Islet of Langerhans (tissue), 1 donor: ENCODE measurements at regions not wholly inside any gene's neighbourhood (a gene's known extent, or its start where the extent isn't known, plus 50 kb on each side); places are given as distances from the start of the nearest gene placed in this dataset.

Source experiments
- FAIRE-seq: peaks from one replicate; lab custom pipeline; 2011; peaks lifted over from hg19 to GRCh38; lab: Jason Lieb, UNC

GRCh38 chr6:40937491-40937890 is 101.5 kb downstream of the UNC5CL start:
- FAIRE-seq: no peak

DNA sequence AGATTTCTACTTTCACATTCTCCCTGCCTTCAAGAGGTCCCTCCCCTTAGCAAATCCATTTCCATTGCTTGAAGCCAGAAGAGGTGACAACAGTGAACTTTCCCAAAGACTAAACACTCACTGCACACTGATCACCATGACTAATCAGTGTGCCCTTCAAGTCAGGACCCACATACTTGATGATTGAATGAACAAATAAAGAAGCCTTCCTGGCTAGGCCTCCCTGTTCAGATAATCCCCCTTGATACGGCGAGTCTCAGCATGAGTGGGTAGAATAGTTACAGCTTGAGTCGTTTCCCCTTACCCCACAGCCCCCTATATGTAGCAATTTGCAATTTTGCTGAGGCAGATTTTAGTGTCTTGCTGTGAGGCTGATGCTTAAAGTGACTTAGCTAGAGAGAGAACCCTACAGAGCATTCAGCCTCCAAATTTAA is 102.2 kb downstream of the UNC5CL start:
- FAIRE-seq: no peak

DNA sequence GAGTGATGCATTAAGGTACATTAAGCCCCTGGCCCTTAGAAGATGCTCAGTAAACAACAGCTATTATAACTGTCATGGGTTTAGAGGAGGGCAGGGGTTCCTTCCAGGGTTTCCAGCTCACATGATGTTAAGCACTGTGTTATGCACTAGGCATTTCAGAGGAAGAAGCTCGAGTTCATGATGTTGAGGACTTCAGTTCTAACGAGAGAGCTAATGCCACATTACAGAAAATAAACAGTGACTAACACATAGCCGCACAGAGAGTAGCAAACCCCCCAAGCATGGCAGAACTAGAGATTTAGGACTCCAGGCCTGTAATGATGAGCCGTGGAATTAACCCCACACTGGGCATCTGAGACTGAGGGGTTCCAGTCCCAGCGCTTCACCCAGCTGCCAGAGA is 105.2 kb downstream of the UNC5CL start:
- no peak for FAIRE-seq

- no peak for FAIRE-seq
These were observed 106.1 kb downstream of the UNC5CL start for GRCh38 chr6:40932953-40933352.

- FAIRE-seq: no peak
These were observed 106.7 kb downstream of the UNC5CL start for GRCh38 chr6:40932366-40932765.

- FAIRE-seq: no peak
These were observed 107.1 kb downstream of the UNC5CL start for GRCh38 chr6:40931931-40932330.

DNA sequence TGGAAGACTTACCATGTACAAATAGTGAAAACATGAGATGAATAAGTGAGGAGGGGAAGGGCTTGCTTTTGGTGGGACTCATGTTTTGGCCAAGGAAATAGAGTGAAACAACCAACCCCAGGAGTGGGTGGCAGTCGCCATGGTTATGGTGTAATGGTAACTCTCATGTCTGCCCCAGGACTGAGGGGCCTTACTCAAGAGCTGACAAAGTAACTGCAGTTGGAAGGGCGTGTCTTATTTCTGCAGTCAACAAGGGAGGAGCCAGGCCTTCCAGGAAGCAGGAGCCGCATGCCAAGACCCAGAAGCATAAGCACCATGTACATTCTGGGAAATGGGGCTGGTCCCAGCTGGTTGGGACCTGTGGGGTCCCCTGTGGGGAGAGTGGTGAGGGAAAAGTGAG is 108.5 kb downstream of the UNC5CL start:
- no peak for FAIRE-seq

DNA sequence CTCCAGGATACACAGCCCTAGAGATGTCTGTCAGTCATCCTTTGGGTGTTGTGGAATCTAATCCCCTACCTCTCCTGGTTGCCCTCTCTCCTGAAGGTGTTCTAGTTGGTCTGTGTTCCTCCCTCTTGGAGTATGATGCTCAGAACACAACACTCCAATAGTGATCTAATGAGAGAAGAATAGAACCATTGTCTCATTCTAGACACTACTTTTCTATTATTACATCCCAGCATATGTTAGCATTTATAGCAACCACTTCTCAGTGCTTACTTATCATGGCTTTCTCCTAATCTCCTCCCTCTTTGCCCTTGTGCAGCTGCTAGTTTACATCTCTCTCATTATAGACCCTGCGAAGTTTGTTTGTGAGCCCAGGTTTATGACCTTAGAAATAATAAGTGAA is 109.0 kb downstream of the UNC5CL start:
- no peak for FAIRE-seq

DNA sequence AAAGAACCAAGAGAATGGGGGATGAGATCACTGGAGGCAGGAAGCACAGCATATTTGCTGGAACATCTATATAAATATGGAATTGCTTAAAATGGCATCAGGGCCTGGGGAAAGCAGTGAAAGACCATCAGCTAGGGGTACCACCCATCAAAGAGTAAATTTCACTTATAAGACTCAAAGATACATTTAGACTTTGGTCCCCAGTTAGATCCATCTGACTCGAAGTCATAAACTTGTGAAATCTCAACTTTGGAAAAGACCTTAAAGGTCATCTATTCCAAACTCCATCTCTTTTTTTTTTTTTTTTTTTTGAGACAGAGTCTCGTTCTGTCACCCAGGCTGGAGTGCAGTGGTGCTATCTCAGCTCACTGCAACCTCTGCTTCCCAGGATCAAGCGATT is 109.8 kb downstream of the UNC5CL start:
- FAIRE-seq: no peak

DNA sequence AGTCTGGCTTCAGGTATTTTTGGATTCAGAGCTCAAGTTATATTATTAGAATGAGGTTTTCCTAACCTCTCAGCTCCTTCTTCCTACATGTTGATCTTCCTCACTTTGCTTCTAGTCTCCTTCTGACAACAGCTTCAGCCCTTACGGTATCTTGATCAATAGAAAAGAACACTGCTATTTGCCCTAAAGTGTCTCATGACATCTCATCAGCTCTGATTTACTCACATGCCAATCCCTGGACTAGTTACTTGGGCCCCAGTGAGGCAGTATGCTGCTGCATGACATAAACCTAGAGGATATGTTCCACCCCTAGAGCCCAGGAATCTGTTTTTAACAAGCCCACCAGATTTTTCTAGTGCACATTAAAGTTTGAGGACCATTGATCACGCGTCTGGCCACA is 110.3 kb downstream of the UNC5CL start:
- no peak for FAIRE-seq

GRCh38 chr6:40928307-40928706 is 110.7 kb downstream of the UNC5CL start:
- no peak for FAIRE-seq

DNA sequence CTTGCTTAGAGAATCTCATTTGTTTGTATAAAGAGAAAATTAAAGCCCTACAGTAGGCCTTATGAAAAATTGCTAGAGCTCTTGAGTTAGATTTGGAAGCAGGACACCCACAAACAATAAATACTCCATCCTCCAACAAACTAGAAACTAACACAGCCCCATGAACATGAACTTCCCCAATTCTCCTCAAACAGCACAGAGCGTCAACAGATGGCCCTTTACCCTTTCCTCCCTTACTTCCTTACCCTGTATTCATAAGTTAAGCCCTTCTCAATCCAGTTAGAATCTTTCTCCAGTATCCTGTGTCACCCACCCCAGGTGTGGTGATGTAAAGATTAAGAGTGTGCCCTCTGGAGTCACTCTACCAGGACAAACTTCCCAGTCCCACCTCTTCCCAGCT is 113.7 kb downstream of the UNC5CL start:
- no peak for FAIRE-seq

DNA sequence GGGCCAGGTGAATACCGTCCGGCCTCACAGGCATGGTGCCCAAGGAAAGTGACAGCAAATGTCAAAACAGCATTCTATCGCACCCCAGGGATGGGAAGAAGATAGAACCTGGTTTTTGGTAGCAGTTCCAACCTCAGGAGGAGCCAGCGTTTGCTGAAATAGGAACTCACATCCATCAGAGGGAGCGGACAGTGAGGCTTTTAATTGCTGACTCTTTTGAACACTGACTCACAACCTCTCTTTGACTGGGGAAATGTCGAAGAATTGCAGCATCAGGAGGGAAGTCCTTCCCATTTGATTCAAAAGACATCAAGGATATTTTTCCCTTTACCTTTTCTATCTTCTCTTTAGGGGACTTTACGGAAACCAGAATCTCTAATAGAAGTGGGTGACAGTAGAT is 114.2 kb downstream of the UNC5CL start:
- no peak for FAIRE-seq

- FAIRE-seq: no peak
These were observed 115.1 kb downstream of the UNC5CL start for GRCh38 chr6:40923880-40924279.

DNA sequence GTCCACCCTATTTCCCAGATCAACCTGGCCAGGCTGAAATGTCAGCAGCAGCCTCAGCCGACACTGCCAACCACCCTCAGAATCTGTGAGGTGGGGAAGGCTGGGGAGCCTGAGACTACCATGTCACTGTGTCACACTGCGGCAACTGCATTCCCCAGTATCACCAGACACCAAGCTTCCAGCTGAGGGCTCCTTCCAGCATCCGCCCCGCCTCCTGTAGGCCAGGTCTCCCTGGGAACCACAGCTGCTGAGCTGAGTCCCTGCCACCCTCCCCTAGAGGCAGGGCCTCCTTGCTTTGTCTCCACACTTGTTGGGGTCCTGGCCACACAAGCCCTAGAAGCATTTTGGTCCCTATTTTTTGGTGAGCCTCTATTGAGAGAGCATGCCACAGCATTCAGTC is 115.7 kb downstream of the UNC5CL start:
- FAIRE-seq: no peak

DNA sequence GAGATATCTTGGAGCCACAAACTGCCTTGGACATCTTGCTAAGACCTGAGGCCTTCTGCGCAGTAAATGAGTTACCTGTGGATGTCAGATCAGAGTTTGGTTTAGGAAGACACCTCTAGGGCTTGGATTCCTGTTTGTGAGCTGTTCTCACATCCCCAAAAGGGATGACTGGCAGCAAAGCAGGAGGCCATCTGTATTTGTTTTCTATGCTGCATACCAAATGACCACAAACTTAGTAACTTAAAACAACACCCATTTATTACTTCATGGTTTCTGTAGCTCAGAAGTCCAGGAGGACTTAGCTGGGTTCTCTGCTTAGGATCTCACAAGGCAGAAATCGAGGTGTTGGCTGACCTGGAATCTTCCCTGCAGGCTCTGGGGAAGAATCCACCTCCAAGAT is 116.7 kb downstream of the UNC5CL start:
- FAIRE-seq: no peak

DNA sequence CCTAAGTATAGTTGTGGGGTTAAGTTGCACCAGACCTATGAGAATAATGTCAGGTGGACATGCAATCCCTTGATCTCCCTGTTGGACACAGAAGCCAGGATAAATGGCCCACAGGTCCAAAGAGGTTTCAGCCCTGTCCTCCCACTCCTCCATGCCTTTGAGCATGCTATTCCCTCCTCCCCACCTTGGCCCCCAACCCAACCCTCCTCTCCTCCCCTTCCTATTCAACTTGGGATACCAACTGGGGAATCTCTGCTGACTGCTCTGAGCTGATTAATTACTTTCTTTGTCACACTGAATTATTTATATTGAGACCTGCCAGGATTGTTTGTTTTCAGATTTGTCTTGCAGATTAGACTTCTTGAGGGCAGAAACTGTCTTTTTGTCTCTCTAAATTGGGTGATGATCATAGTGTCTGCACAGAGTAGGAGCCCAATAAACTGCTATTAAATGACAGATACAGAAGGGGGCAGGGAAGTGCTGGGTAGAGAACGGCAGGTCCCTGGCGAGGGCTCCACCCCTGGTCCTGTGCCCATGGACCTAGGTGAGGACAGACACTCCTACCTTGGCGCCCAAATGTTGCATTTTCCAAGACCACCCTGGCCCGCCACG is 120.9 kb downstream of the UNC5CL start:
- no peak for FAIRE-seq

DNA sequence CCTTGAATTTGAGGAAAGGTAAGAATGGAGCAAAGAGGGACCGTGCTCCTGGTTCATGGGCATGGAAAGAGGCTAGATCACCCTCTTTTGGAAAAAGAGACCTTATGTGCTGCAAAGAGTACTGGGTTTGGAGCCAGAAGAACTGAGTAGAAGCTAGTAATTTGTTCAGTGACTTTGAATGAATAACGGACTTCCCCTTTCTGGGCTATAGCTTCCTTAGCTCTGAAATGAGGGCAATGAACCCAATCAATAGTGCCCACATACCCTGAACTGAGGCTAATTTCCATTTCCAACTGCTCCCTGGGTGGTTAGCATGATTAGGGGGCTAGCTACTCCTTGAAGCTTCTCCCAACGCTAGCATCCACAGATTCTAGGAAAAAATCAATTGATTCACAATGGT is 121.4 kb downstream of the UNC5CL start:
- FAIRE-seq: no peak

DNA sequence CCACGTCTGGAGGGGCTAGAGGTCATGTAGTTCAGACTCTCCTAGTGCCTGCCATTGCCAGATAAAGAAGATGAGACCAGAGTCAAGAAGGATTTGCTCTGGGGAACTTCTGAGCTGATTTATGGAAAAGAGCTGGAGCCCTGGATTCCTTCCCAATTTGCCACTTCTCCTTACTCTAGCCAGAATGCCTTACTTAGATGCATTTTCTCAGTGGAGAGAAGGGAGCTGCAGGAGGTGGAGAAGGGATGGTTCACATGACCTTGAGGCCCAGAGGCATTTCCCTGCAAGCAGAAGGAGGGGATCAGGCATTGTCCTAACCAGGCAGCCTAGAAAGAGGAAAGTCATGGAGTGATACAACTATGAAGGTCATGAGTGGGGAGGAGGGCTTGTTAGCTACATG is 122.2 kb downstream of the UNC5CL start:
- no peak for FAIRE-seq

GRCh38 chr6:40915165-40915564 is 123.9 kb downstream of the UNC5CL start:
- FAIRE-seq: no peak

DNA sequence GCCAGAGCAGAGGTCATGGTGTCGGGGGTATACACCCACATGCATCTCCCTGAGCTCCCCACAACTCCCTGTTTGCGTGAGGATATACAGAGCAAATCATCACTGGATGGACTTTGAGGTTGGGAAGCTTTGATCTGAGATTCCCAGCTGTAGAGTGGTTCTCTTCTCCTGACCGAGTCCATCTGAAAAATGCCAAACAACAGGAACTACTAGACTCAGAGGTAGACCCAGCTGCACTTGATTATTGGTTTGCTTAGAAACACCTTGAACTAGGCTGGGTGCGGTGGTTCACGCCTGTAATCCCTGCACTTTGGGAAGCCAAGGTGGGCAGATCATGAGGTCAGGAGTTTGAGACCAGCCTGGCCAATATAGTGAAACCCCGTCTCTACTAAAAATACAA is 125.0 kb downstream of the UNC5CL start:
- FAIRE-seq: no peak

DNA sequence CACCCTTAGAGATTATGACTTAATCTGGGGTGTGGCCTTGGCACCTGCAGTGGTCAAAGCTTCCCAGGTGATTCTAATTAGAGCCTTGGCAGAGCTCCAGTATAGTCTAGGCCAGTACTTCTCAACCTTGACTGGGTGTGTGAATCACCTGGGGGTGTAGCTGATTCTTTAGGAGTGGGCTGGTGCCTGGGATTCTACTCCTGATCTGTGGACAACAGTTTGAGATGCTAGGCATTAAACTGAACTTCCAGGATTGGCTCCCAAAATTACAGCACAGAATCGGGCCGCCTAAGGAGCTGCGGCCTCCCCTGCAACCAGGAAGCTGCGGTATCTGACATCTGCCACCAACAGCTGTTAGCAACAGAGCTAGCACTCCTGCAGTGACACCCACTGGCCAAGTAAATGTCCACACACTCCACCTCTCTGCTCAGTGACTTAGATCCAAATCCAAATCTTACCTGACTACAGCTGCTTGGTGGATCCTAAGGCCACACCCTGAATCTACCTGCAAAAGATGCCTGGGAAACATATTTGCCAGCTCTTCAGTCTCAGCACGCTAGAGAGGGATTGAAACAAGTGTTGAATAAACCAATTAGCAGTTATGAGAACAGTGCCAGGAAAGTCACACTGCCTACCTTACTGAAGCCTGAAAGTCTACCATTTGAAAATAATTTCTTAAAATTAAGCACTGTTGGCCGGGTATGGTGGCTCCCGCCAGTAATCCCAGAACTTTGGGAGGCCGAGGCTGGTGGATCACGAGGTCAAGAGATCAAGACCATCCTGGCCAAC is 126.7 kb downstream of the UNC5CL start:
- peak; percentile 56 for FAIRE-seq

- FAIRE-seq: no peak
These were observed 128.6 kb downstream of the UNC5CL start for GRCh38 chr6:40910260-40910893.

DNA sequence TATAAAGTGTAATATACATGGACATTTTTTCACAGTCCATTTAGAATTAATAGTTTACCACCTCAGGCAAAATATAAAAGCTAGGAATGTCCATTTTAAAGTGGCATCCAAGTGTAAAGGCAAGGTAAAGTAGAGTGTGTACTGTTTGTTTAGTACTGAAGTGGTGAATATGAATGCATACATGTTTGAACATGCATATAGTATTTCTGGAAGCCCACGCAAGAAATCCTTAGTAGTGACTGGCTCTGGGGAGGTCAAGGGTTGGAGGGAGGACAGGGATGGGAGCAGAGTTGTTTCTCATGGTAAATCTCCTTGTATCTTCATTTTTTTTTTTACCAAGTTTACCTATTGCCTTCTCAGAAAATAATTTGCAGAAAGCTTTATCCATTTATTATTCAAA is 129.2 kb downstream of the UNC5CL start:
- FAIRE-seq: no peak
